GM19468 (cell line): ENCODE measurements at regions not wholly inside any gene's neighbourhood (a gene's known extent, or its start where the extent isn't known, plus 50 kb on each side); places are given as distances from the start of the nearest gene placed in this dataset.

Source experiments
- ATAC-seq: cut with Tn5 transposase; IDR thresholded peaks from one replicate; pipeline ENCODE4 v1.9.1; 2021; ENCODE audit warnings: mild to moderate bottlenecking, moderate library complexity, moderate number of reproducible peaks; ENCODE audit not compliant: unreplicated experiment; ENCODE audit errors: extremely low read depth

GRCh38 chr13:47146991-47147811 lies 250.3 kb upstream of the HTR2A start:
- peak; percentile 98 for ATAC-seq

DNA sequence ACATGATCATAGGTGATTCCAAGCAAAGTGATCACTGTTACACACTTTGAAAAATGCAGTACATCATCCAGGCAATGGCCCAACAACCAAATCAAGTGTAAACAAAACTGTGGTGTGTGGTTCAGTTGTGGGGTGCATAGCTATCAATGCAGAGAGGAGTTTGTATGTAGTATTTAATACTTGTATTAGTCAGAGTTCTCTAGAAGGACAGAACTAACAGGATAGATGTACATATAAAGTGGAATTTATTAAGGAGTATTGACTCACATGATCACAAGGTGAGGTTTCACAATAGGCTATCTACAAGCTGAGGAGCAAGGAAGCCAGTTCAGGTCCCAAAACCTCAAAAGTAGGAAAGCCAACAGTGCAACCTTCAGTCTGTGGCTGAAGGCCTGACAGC lies 249.3 kb upstream of the HTR2A start:
- ATAC-seq, result no peak

GRCh38 chr13:47144782-47145181 lies 247.9 kb upstream of the HTR2A start:
- ATAC-seq, result no peak

- no peak for ATAC-seq
Measured at GRCh38 chr13:47142105-47142504, 245.3 kb upstream of the HTR2A start.

GRCh38 chr13:47139519-47139918 lies 242.7 kb upstream of the HTR2A start:
- no peak for ATAC-seq

DNA sequence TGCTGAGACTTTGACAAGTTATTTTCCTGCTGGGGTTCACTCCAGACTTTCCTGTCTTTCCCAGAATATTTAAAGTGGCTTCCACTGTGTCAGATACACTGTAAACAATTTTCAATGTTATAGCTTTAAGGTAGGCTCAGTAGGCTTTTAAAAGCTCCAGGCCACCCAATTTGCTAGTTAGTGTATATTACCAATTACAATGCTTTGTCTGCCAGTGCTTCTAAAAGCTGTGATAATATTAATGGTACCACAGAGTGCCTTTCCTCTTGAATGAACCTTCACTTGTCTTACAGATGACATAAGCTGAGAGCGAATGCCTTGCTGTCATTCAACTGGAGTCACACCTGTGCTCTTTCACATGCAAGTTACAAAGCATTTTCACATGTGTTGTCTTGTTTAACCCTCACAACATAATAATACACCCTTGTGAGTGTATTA lies 239.7 kb upstream of the HTR2A start:
- ATAC-seq, result no peak

GRCh38 chr13:47135800-47136503 lies 239.1 kb upstream of the HTR2A start:
- ATAC-seq, result no peak

DNA sequence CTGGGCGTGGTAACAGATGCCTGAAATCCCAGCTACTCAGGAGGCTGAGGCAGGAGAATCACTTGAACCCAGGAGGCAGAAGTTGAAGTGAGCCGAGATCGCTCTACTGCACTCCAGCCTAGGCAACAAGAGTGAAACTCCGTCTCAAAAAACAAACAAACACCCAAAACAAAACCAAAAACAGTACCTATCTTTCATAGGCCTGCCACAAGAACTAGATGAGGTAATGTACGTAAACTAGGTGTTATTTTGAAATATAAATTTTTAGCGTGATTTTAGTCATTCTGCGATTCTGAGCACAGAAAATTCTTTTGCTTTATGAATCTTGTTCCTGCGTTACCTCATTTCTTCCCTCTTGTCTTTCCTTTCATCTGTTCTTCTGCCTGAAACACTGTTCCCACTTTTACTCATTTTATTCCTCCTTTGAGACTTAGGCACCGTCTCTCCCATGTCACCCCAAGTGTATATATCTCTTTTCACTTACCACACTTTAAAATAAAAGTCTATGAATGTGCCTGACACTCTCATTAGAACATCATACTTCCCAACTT lies 238.2 kb upstream of the HTR2A start:
- ATAC-seq, result no peak

DNA sequence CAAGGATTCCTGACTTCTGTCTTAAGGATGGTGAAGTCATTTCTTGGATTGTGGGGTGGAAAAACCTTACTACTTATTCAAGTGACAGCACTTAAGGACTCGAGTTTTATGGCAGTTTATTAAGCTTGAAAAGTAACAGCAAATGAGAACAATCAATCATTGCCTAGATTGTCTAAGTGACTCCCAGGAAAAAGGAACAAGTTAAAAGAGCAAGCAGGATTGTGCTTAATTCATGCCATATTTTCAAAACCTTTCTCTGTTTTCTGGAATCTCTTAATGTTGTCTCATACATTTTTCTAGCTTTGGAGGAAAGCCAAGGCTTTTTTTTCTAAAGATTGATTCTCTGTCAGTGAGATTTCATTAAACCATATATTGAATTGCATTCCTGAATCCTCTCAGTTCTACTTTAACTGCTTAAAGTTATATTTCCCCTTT lies 236.2 kb upstream of the HTR2A start:
- no peak for ATAC-seq

DNA sequence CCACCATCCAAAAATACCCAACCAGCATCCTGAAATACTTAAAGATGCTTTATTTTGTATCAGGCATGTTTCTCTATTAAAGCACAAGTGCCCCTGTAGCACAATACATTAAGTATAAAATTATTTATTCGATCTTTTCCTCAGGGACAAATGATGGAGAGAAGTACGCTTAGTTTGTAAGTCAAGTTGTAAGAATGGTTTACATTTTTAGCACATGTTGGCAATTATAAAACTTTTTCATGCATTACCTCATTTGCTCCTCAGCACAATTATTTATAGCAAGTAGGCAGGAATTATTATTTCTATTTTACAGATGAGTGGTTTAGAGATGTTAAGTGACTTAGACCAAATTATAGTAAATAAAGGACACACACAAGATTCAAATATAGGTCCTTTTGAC lies 232.6 kb upstream of the HTR2A start:
- ATAC-seq, result no peak

DNA sequence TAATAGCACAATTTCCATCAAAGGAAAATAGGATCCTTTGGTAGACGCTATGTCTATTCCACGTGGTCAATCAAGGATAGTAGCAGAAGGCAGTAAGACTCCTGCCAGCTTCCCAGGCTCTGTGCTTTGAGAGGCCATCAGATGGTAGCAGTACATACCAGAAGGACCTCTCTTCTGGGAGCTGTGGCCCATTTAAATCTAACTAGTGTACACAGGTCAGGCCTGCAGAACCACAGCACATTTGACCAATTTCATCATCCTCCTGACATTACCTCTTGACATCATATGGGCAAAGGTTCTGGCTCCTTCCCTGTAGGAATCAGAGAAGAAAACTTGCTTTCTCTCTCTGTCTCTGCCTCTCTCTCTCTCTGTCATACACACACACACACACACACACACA lies 229.6 kb upstream of the HTR2A start:
- no peak for ATAC-seq

DNA sequence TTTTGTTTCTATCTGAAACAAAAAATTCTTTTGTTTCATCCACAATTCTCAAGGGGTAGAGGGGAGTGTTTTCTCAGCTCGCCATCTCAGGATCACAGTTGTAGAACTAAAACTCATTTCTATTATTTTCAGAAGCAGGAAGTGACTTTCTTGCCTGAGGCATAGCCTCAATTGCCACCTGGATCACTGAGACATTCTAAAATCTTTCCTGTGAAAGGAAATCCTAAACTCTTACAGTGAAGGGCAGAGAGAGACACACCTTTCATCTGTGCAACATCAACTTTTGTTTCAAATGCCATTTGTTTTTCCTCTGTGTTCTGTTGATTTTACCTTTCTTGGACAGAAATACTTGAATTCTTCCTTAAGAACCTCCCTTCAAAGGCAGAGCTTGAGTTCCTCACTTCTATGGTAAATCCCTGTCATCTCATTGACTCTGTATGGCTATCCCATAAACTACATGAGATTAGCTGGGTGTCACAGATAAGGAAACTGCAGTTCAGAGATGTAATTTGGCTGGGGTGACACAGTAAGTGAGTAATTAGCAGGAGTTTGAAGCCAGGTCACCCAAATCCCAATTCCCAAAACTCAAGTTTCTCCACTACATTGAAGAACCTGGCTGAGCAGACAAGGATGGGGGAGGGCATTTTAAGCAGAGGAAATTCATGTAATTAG lies 224.4 kb upstream of the HTR2A start:
- no peak for ATAC-seq

- ATAC-seq, result no peak
Measured at GRCh38 chr13:47120282-47120681, 223.4 kb upstream of the HTR2A start.

DNA sequence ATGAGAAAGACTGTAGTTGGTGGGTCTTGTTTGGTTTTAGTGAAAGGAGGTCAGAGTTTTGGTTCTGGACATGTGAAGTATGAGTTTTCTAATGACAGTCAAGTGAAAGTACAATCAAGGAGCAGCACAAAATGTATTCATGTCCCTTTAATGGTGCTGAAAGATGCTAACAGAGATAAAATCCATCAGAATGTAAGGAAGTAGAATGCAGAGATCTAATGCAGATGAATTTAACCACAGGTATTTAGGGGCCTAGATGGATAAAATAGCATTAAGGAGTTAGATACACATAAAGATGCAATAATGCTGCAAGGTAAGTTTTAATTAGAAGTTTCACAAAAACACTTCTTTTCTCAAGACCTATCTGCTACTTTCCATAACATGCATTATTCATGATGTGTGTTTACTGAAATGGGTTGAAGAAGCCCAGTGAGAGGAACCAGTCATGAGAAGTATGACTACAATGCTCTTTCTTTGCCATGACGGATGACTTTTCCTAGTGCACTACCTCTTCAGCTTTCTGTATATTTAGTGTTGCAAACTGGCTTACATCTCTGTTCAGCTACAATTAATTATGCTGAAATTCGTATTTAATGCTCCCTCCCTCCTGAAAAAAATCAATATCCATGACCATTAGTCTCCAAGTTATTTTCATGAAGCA lies 222.9 kb upstream of the HTR2A start:
- ATAC-seq, result no peak

DNA sequence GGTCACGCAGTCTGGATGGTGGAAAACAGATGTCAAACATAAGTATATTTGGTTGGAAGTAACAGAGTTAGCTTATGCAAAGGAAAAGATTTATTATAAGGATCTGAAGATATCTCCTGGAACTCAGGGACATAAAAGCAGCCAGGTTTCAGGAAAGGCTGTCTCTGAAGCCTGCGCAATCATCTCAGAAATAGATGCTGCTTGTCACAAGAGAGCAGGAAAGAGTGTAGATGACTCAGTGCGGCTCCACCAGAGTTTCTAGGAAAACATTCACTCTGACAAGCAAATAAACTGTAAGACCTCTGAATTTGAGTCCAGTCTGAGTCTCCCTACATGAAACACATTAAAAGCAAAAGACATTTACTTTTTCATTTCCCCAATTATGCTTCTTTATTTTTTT lies 220.4 kb upstream of the HTR2A start:
- ATAC-seq, result no peak

GRCh38 chr13:47114030-47114429 lies 217.2 kb upstream of the HTR2A start:
- ATAC-seq, result no peak

DNA sequence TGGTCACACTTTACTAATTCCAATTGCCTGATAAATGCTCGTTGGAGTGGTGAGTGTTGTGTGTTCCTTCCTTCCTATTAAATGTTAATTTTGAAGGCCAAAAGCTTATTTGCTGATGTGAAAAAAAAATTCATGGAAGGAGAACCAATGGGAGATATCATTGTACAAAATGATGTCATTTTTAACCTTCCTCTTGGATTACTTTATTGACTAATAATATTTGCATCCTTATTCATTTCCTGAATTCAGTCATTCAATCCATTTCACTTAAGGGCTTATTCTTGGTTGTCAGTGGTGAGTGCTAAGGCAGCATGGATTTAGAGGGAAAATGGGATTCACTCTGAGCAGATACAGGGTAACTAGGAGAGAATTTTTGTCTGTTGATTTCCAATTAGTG lies 216.0 kb upstream of the HTR2A start:
- ATAC-seq, result no peak

GRCh38 chr13:47112205-47112902 lies 215.5 kb upstream of the HTR2A start:
- no peak for ATAC-seq

- no peak for ATAC-seq
Measured at GRCh38 chr13:47111499-47111898, 214.6 kb upstream of the HTR2A start.

DNA sequence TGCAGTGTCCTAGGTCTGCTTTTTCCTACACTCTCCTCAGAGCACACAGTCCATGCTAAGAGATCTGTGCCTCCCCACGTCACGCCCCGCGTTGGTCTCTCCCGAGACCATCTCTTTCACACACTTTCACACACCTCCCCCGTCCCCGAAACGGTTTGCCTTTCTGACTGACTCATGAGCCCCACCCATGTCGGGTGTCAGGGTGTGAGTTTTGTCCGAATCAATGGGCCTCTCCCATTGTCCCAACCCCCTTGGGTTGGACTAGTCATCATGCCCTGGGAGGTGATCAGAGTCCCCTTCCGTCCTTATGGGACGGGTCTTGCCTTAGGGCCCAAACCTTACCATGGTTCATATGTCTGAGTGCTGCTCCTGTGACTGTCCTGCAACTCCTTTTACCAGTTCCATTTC lies 214.0 kb upstream of the HTR2A start:
- no peak for ATAC-seq
